ENCODE measurements at regions not wholly inside any gene's neighbourhood (a gene's known extent, or its start where the extent isn't known, plus 50 kb on each side); places are given as distances from the start of the nearest gene placed in this dataset.

DNA sequence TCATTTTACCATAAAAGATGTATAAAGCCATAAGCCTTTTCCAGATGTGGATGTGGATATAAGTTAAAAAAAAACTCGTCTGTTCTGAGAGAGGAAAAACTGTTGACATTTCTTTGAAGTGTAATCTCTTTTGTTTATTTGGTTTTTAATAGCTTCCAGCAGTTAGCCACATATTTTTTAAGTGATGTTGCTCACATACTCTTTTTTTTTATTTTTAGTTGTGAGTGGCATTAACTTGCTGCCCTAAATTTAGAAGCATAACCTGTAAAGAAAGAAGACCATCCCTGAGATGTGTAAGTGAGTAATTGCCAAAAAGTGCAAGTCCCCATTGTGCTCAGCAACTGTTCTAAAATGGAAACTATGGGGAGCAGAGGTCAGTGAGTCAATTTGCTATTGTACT lies 415.9 kb upstream of the MDFIC2 start:
- intact Hi-C loops (cut with micrococcal nuclease; ENCODE audit: unreplicated experiment) = no loop called here
- no peak overlapping the region for H3K27ac ChIP-seq (ENCODE audit: low read depth, low read length, poor library complexity, severe bottlenecking)
- H3K79me2 ChIP-seq (ENCODE audit: insufficient read depth, low read depth, low read length) = no peaks in the 10 kb centered on the region
- no peaks in the 10 kb centered on the region for H3K4me1 ChIP-seq (ENCODE audit: insufficient read depth, low read length, poor library complexity, severe bottlenecking)
- TF ChIP-seq, protein P1, sequence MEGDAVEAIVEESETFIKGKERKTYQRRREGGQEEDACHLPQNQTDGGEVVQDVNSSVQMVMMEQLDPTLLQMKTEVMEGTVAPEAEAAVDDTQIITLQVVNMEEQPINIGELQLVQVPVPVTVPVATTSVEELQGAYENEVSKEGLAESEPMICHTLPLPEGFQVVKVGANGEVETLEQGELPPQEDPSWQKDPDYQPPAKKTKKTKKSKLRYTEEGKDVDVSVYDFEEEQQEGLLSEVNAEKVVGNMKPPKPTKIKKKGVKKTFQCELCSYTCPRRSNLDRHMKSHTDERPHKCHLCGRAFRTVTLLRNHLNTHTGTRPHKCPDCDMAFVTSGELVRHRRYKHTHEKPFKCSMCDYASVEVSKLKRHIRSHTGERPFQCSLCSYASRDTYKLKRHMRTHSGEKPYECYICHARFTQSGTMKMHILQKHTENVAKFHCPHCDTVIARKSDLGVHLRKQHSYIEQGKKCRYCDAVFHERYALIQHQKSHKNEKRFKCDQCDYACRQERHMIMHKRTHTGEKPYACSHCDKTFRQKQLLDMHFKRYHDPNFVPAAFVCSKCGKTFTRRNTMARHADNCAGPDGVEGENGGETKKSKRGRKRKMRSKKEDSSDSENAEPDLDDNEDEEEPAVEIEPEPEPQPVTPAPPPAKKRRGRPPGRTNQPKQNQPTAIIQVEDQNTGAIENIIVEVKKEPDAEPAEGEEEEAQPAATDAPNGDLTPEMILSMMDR (conservative IDR thresholded peaks at IDR 0.05; ENCODE audit: low read length) = no peak
- TF ChIP-seq EZH2phosphoT487 (IDR thresholded peaks at IDR 0.05; ENCODE audit: borderline replicate concordance, low read depth, low read length) = no peak
- H3K4me3 ChIP-seq (ENCODE audit: low read depth, low read length, poor library complexity, severe bottlenecking) = no peak overlapping the region
- no peak overlapping the region for H2AFZ ChIP-seq (ENCODE audit: low read length)
- no TSS peak for BruUV-seq (replicated peaks)
- no peaks in the 10 kb centered on the region for H3K9me2 ChIP-seq (ENCODE audit: insufficient read depth, low read length)
- H3K36me3 ChIP-seq (ENCODE audit: insufficient read depth, low read length) = no peaks in the 10 kb centered on the region
- H4K20me1 ChIP-seq (ENCODE audit: insufficient read depth, low read length) = no peaks in the 10 kb centered on the region
- H3K9me3 ChIP-seq (ENCODE audit: low read length) = no peaks in the 10 kb centered on the region
- CTCF ChIA-PET (ENCODE audit: unreplicated experiment) = no interaction called here
- no peak for DNase-seq (ENCODE audit: low spot score)
- POLR2A ChIA-PET = no interaction called here
- no peak overlapping the region for H3K4me2 ChIP-seq (ENCODE audit: low read length)

GRCh38 chr3:70726961-70727360 lies 414.5 kb upstream of the MDFIC2 start:
- H3K4me2 ChIP-seq (ENCODE audit: low read length) = no peak overlapping the region
- H3K27ac ChIP-seq (ENCODE audit: low read depth, low read length, poor library complexity, severe bottlenecking) = no peak overlapping the region
- no peak for TF ChIP-seq EZH2phosphoT487 (IDR thresholded peaks at IDR 0.05; ENCODE audit: borderline replicate concordance, low read depth, low read length)
- TF ChIP-seq, protein P1 (conservative IDR thresholded peaks at IDR 0.05; ENCODE audit: low read length) = no peak
- no TSS peak for BruUV-seq (replicated peaks)
- DNase-seq (ENCODE audit: low spot score) = no peak
- H3K79me2 ChIP-seq (ENCODE audit: insufficient read depth, low read depth, low read length) = no peaks in the 10 kb centered on the region
- intact Hi-C loops (cut with micrococcal nuclease; ENCODE audit: unreplicated experiment) = no loop called here
- ChIA-PET POLR2A (no interaction called here), CTCF (ENCODE audit: unreplicated experiment) (no interaction called here)
- H3K36me3 ChIP-seq (ENCODE audit: insufficient read depth, low read length) = no peaks in the 10 kb centered on the region
- no peak overlapping the region for H2AFZ ChIP-seq (ENCODE audit: low read length)
- no peaks in the 10 kb centered on the region for H3K9me3 ChIP-seq (ENCODE audit: low read length)
- no peak overlapping the region for H3K4me3 ChIP-seq (ENCODE audit: low read depth, low read length, poor library complexity, severe bottlenecking)
- no peaks in the 10 kb centered on the region for H3K4me1 ChIP-seq (ENCODE audit: insufficient read depth, low read length, poor library complexity, severe bottlenecking)
- H3K9me2 ChIP-seq (ENCODE audit: insufficient read depth, low read length) = no peaks in the 10 kb centered on the region
- H4K20me1 ChIP-seq (ENCODE audit: insufficient read depth, low read length) = no peaks in the 10 kb centered on the region

- Histone ChIP-seq H2AFZ (ENCODE audit: low read length) (no peak overlapping the region), H3K9me2 (ENCODE audit: insufficient read depth, low read length) (no peaks in the 10 kb centered on the region), H3K4me2 (ENCODE audit: low read length) (no peak overlapping the region), H3K4me1 (ENCODE audit: insufficient read depth, low read length, poor library complexity, severe bottlenecking) (no peaks in the 10 kb centered on the region), H3K4me3 (ENCODE audit: low read depth, low read length, poor library complexity, severe bottlenecking) (no peak overlapping the region), H4K20me1 (ENCODE audit: insufficient read depth, low read length) (no peaks in the 10 kb centered on the region), H3K27ac (ENCODE audit: low read depth, low read length, poor library complexity, severe bottlenecking) (no peak overlapping the region), H3K9me3 (ENCODE audit: low read length) (no peaks in the 10 kb centered on the region), H3K79me2 (ENCODE audit: insufficient read depth, low read depth, low read length) (no peaks in the 10 kb centered on the region), H3K36me3 (ENCODE audit: insufficient read depth, low read length) (no peaks in the 10 kb centered on the region)
- ChIA-PET CTCF (ENCODE audit: unreplicated experiment) (no interaction called here), POLR2A (no interaction called here)
- intact Hi-C loops (cut with micrococcal nuclease; ENCODE audit: unreplicated experiment) = no loop called here
- DNase-seq (ENCODE audit: low spot score) = no peak
- TF ChIP-seq, protein P1 (conservative IDR thresholded peaks at IDR 0.05; ENCODE audit: low read length) = no peak
- TF ChIP-seq EZH2phosphoT487 (IDR thresholded peaks at IDR 0.05; ENCODE audit: borderline replicate concordance, low read depth, low read length) = no peak
- no TSS peak for BruUV-seq (replicated peaks)
Measured at GRCh38 chr3:70726096-70726938, 413.9 kb upstream of the MDFIC2 start.

All from OCI-LY7 (cell line).